IPS DF 4.7 (cell line): ENCODE measurements at regions not wholly inside any gene's neighbourhood (a gene's known extent, or its start where the extent isn't known, plus 50 kb on each side); places are given as distances from the start of the nearest gene placed in this dataset.
"Not testable (repeated sequence)": the region's sequence is repeated elsewhere in the genome, so short reads cannot be mapped to it uniquely, and the experiment has no call there.

Experiments used
- DNase-seq: peaks from one replicate; pipeline ENCODE4 v3.0.0-alpha.2; 2013; ENCODE audit warnings: low spot score; ENCODE audit errors: extremely low read depth

GRCh38 chr2:160721089-160722040, 227.8 kb upstream of the RBMS1 start:
- no peak for DNase-seq

DNA sequence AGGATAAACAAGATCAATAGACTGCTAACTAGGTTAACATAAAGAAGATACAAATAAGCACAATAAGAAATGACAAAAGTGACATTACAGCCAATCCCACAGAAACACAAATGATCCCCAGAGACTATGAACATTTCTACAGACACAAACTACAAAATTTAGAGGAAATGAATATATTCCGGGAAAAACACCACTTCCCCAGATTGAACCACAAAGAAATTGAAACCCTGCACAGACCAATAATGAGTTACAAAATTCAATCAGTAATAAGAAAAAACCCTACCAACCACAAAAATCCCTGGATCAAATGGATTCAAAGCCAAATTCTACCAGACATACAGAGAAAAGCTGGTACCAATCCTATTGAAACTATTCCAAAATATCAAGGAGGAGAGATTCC, 232.4 kb upstream of the RBMS1 start:
- no peak for DNase-seq

GRCh38 chr2:160730296-160730995, 236.8 kb upstream of the RBMS1 start:
- DNase-seq = no peak

DNA sequence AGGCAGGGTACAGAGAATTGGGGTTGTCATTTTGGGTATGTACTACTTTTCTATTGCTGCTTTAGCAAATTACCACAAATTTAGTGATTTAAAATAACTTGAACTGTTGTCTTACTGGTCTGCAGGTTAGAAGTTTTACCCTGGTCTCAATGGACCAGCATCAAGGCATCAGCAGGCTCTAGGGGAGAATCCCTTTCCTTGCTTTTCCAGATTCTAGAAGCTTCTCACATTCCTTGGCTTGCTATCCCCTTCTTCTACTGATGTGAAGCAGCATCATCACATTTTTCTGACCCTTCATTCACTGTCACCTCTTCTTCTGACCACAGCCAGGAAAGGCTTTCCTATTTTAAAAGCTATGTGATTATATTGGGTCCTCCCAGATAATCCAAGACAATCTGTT, 237.8 kb upstream of the RBMS1 start:
- DNase-seq = no peak

DNA sequence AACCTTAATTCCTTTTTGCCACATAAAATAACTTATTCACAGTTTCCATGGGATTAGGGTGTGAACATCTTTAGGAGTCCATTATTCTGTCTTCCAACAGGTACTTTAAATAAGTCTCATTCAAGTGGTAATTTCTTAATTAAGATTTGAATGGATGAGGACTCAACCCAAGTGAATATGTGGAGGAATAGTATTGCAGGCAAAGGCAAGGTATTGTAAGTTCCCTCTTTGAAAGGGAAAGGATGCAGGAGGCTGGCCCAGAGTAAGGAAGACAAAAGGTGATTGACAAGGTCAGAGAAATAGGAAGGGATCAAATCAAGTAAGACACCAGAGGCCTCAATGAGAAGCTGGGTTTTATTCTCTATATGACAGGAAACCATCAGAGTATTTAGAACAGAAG, 238.2 kb upstream of the RBMS1 start:
- no peak for DNase-seq

GRCh38 chr2:160735696-160736095, 242.1 kb upstream of the RBMS1 start:
- DNase-seq = no peak

DNA sequence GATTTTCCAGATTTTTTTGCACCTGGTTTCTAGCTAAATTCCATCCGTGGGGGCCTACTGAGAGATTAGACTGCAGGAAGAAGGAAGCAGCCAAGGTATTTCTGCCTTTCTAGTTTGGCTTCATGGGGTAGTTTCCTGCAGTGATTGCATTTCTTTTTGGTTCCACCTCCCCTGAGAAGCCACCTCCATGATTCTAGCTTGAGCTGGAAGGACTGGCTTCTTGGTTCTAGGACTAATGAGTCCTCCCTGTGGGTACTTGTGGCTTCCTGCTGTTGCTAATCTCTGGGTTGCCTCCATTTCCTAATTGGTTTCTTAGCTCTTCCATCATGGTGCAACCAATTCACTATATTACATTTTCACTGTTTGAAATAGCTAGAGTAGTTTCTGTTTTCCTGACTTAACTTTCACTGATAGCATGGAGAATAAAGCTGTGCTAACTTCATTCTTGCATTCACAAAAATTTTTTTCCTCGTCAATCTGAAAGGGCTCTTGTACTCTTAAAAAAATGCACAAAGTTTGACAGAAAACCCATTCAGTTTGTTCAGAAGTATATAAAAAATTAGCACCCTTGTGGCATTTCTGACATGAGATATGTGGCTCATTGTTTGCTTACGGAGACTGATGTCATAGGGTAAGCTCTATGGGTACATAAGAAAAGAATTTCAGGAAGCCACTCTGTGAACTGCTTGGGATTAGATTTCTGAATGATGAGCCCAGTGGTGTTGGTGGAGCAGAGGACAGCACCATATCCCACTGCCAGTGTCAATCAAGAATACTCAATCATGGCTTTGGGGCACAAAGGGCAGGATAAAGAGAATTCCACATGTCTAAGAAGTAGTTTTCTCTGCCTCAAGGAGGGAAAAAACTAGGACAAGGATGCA, 242.8 kb upstream of the RBMS1 start:
- no peak for DNase-seq

DNA sequence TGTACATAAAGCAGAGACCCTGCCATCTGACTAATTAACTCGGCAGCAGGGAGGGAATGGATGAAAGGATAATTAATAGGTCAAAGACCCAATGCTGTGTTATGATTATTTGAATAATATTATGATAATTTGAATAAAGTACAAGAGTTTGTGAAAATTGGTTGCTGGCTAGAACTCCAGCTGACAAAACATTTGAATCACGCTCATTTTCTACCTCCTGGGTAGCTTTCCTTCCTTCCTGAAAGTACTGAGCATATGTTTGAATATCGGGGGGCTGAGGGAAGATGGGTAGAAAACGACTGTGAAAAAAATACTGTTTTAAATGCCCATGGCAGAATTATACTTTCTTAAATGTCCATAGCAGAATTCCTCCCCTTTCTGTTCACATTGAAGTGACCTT, 243.6 kb upstream of the RBMS1 start:
- no peak for DNase-seq

DNA sequence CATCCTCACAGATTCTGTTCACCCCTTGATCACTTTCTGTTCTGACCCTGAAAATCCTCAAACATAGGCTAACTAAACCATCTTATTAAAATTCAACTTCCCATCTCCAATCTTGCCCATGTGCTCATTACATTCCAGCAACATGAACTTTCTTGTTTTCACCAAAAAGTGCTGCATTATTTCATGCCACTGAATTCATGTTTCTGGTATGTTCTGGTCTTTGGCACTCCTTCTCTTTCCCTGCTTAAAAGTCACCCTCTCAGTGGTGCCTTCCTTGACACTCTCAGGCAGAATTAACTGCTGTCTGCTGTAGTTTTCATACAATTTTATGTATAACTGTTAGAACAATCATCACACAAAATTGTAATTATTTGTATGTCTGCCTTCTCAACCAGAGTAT, 247.7 kb upstream of the RBMS1 start:
- DNase-seq = no peak

- no peak for DNase-seq
Observed at GRCh38 chr2:160741815-160742214, 248.2 kb upstream of the RBMS1 start.

- no peak for DNase-seq
Observed at GRCh38 chr2:160742667-160743066, 249.1 kb upstream of the RBMS1 start.

DNA sequence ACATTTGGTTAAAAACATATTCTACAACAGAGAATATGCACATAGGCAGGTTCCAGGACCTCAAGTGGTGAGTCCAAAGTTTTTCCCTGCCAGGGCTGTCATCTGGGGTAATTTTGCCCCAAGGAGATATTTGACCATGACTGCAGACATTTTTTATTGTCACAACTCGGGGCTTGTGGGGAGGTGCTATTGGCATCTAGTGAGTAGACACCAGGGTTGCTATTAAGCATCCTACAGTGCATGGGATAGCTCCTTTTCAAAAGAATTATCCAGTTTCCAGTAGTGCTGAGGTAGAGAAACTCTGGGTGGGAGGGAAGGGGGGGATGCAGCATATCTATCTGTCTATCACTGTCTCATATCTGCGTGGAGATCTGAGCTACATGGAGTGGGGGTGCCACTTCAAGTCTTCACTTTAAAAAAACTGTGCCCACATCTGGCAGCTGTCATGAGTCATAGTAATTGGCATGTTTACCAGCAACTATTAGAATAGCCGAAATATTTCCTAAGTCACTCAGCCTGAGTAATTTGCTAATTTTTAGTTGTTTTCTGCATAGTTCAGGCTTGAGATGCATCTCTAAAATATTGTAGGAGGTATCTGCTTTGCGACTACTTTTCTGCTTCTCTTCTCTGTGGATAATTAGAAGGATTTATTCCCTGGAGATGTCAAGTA, 254.0 kb upstream of the RBMS1 start:
- no peak for DNase-seq

GRCh38 chr2:160751021-160751420, 257.4 kb upstream of the RBMS1 start:
- DNase-seq = no peak

GRCh38 chr2:160752475-160753330, 259.1 kb upstream of the RBMS1 start:
- DNase-seq = no peak

GRCh38 chr2:160753331-160753654, 259.7 kb upstream of the RBMS1 start:
- DNase-seq = no peak

DNA sequence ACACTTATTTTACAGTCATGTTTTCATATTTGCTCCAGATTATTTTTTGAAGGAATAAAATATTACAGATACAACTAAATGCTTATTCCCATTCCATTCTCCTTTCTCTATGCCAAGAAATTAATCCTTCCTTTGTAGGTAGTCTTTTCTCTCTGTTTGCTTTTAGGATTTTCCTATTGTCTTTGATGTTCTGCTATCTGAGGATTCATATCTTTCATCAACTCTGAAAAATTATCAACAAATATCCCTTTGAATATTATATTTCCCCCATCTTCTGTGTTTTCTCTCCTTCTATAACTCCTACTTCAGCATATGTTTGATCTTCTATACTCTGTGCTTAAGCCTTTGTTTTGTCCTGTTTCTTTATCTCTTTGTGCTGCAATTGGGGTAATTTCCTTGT, 260.4 kb upstream of the RBMS1 start:
- no peak for DNase-seq

DNA sequence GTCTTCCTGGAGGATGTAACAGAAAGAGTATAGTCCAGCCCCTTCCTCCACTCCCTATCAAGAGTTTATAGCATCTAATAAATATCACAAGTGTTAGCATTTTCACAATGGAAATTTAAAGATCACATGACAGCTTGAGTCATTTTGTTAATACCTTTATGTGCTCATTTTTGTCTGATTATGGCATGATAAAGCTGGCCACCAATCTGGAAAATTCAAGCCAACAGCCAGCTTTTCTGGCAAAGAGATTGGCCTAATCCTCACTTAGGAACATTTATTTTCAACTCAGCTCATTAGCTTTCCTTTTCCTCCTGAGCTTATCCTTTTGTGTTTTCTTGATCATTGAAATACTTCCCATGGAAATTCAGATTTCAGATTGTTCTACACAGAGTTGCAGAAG, 262.9 kb upstream of the RBMS1 start:
- no peak for DNase-seq

GRCh38 chr2:160762493-160763128, 269.0 kb upstream of the RBMS1 start:
- not testable (repeated sequence) for DNase-seq

DNA sequence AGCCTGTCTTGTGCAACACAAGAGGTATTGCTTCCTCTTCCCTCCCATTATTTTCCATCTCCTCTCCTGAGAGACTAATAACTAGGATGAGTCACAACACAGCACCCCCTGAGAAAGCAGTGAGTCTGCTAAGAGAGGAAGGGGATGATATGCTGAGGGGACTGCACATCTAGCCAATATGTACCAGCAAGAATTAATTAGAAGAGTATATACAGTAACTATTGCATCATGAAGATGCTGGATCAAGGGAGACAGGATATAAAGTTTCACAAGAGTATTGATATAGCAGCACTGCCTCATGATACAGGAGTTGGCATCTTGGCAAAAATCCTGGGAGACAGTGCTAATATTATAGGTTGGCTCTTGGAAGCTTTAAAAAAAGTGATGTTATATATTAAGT, 289.9 kb upstream of the RBMS1 start:
- DNase-seq = no peak

DNA sequence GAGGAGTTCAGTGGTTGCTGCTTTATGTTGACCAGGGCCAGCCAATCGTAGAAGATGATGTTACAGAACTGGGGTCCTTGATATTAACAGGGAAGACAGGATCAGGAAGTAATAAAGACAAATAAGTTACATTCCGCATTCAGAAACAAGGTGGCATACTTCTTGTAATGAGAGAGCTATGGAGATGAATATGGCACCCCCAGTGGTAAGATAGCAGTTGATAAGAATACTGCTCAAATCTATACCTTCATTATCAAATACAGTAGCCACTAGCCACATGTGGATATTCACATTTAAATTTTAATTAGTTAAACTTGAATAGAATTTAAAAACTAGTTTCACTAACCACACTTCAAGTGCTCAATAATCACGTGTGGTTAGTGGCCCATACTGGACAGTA, 290.4 kb upstream of the RBMS1 start:
- no peak for DNase-seq
